ENCODE measurements at regions not wholly inside any gene's neighbourhood (a gene's known extent, or its start where the extent isn't known, plus 50 kb on each side); places are given as distances from the start of the nearest gene placed in this dataset.

GRCh38 chr18:46387441-46388131, 269.4 kb downstream of the LOXHD1 start:
- ATAC-seq (no peak), DNase-seq (ENCODE audit: extremely low read depth in 1 of 4, low spot score in 3 of 4) (no peak), FAIRE-seq (no peak)
- Histone ChIP-seq H4K20me1 (replicated peaks; ENCODE audit: control insufficient read depth, insufficient read depth, low read length) (no peaks in the 10 kb centered on the region), H3K9me3 (replicated peaks; ENCODE audit: control insufficient read depth, insufficient read depth, low read depth, low read length) (no peaks in the 10 kb centered on the region), H3K4me3 (no peak overlapping the region), H3K79me2 (ENCODE audit: control insufficient read depth, insufficient read depth, low read length) (no peaks in the 10 kb centered on the region), H3K4me1 (replicated peaks in 1 of 2; ENCODE audit: control insufficient read depth in 2 of 2, insufficient read depth in 2 of 2, low read length in 2 of 2) (no peaks in the 10 kb centered on the region), H3K4me2 (ENCODE audit: insufficient read depth, low read length) (no peak overlapping the region), H3K36me3 (ENCODE audit: control insufficient read depth, insufficient read depth, low read length) (no peaks in the 10 kb centered on the region), H3K27me3 (ENCODE audit: control insufficient read depth in 2 of 2, insufficient read depth in 2 of 2, low read length in 2 of 2) (peaks cover 0 to 24% of the 10 kb centered on the region in 2 experiments; a peak in 2 of 5 replicates), H3K9ac (ENCODE audit: insufficient read depth in 1 of 2, low read depth in 2 of 2, low read length in 2 of 2) (no peak overlapping the region), H3K27ac (ENCODE audit: extremely low read depth, low read depth, low read length) (no peak overlapping the region), H3K9me1 (ENCODE audit: control insufficient read depth, insufficient read depth, low read length) (no peaks in the 10 kb centered on the region), H2AFZ (ENCODE audit: low read depth, low read length) (no peak overlapping the region)
- TF ChIP-seq NKRF (IDR thresholded peaks at IDR 0.05; ENCODE audit: borderline replicate concordance) (no peak), C11orf30 (IDR thresholded peaks at IDR 0.05; ENCODE audit: low read depth) (no peak)
- POLR2A ChIA-PET = no interaction called here
- CTCF ChIA-PET (ENCODE audit: low intra/inter-chr PET ratio) = no interaction called here
- no TSS peak for BruUV-seq (replicated peaks)
- in situ Hi-C loops (cut with MboI) = no loop called here
- intact Hi-C loops (cut with micrococcal nuclease) = no loop called here
- 3% methylated on average over 9 of the region's 9 CpGs for WGBS (ENCODE audit: insufficient coverage, low coverage, missing lambda C conversion rate)

- in situ Hi-C loops (cut with MboI) (no loop called here), intact Hi-C loops (cut with micrococcal nuclease) (no loop called here)
- H3K4me2 ChIP-seq (ENCODE audit: insufficient read depth, low read length) = no peak overlapping the region
- no peaks in the 10 kb centered on the region for H3K9me3 ChIP-seq (replicated peaks; ENCODE audit: control insufficient read depth, insufficient read depth, low read depth, low read length)
- H3K4me1 ChIP-seq (replicated peaks in 1 of 2; ENCODE audit: control insufficient read depth in 2 of 2, insufficient read depth in 2 of 2, low read length in 2 of 2) = no peaks in the 10 kb centered on the region
- no peaks in the 10 kb centered on the region for H3K9me1 ChIP-seq (ENCODE audit: control insufficient read depth, insufficient read depth, low read length)
- BruUV-seq (replicated peaks) = no TSS peak
- 0% methylated on average over 6 of the region's 6 CpGs for WGBS (ENCODE audit: insufficient coverage, low coverage, missing lambda C conversion rate)
- no peaks in the 10 kb centered on the region for H3K36me3 ChIP-seq (ENCODE audit: control insufficient read depth, insufficient read depth, low read length)
- ChIA-PET CTCF (ENCODE audit: low intra/inter-chr PET ratio) (interaction anchor here (0.6 kb wide), 1 partner anchor 36 kb away, joined by 3 read pairs; no protein-coding TSS in a partner anchor), POLR2A (no interaction called here)
- H3K27me3 ChIP-seq (ENCODE audit: control insufficient read depth in 2 of 2, insufficient read depth in 2 of 2, low read length in 2 of 2) = peaks cover 0 to 24% of the 10 kb centered on the region in 2 experiments; a peak in 2 of 5 replicates
- H3K9ac ChIP-seq (ENCODE audit: insufficient read depth in 1 of 2, low read depth in 2 of 2, low read length in 2 of 2) = no peak overlapping the region
- no peaks in the 10 kb centered on the region for H4K20me1 ChIP-seq (replicated peaks; ENCODE audit: control insufficient read depth, insufficient read depth, low read length)
- no peak overlapping the region for H2AFZ ChIP-seq (ENCODE audit: low read depth, low read length)
- FAIRE-seq = no peak
- no peak overlapping the region for H3K4me3 ChIP-seq
- no peak for ATAC-seq
- no peak for DNase-seq (ENCODE audit: extremely low read depth in 1 of 4, low spot score in 3 of 4)
- H3K79me2 ChIP-seq (ENCODE audit: control insufficient read depth, insufficient read depth, low read length) = no peaks in the 10 kb centered on the region
- H3K27ac ChIP-seq (ENCODE audit: extremely low read depth, low read depth, low read length) = no peak overlapping the region
- TF ChIP-seq E2F4 (CRISPR knock-in tag; IDR thresholded peaks at IDR 0.05; ENCODE audit: low read depth) (no peak), KLF10 (CRISPR knock-in tag; IDR thresholded peaks at IDR 0.05) (no peak), RUNX1 (IDR thresholded peaks at IDR 0.05; ENCODE audit: low read depth) (no peak), SUPT5H (IDR thresholded peaks at IDR 0.05) (no peak), HOMEZ (CRISPR knock-in tag; IDR thresholded peaks at IDR 0.05) (no peak), MCM2 (IDR thresholded peaks at IDR 0.05; ENCODE audit: low read depth) (no peak), FOXA1 (IDR thresholded peaks at IDR 0.05; ENCODE audit: borderline replicate concordance) (no peak), TEAD2 (tag; IDR thresholded peaks at IDR 0.05) (no peak), HNRNPH1 (optimal IDR thresholded peaks at IDR 0.05; ENCODE audit: low read depth, low read length) (no peak), SETDB1 (IDR thresholded peaks at IDR 0.05; ENCODE audit: low read length) (no peak), ZFP36 (IDR thresholded peaks at IDR 0.05; ENCODE audit: low read depth, low read length, partially characterized antibody) (no peak)
Observed at GRCh38 chr18:46388286-46388685, 268.7 kb downstream of the LOXHD1 start.
